Activated T-cell treated with anti-CD3 and anti-CD28 coated beads, Interleukin-2, amount 50 U/mL, for 72 hours (primary cell): ENCODE measurements at regions not wholly inside any gene's neighbourhood (a gene's known extent, or its start where the extent isn't known, plus 50 kb on each side); places are given as distances from the start of the nearest gene placed in this dataset.

Experiments used
- ATAC-seq, 2 donors: fragments of 150-1000 bp; cut with Tn5 transposase; replicated peaks in 1 of 2; 2 replicates each; pipeline ENCODE4 v1.10.0; 2021; ENCODE audit warnings: moderate library complexity in 2 of 2, mild to moderate bottlenecking in 1 of 2
- DNase-seq, 2 donors: peaks; one replicate each; pipeline ENCODE4 v3.0.0; 2021 to 2022; ENCODE audit warnings: mixed read lengths in 1 of 2
- H3K27ac Mint-ChIP-seq: one replicate; pipeline ENCODE4 v1.8.0; 2022; ENCODE audit warnings: mild to moderate bottlenecking, moderate library complexity, mixed read lengths
- H3K27me3 Mint-ChIP-seq: one replicate; pipeline ENCODE4 v1.8.0; 2022; ENCODE audit warnings: low read depth, mixed read lengths
- H3K36me3 Mint-ChIP-seq, 2 donors: one replicate each; pipeline ENCODE4 v1.8.0; 2022; ENCODE audit warnings: mixed read lengths in 2 of 2, mild to moderate bottlenecking in 1 of 2; ENCODE audit not compliant: insufficient read depth in 2 of 2
- H3K4me1 Mint-ChIP-seq: one replicate; pipeline ENCODE4 v1.8.0; 2022; ENCODE audit warnings: low read depth, mixed read lengths
- H3K4me3 Mint-ChIP-seq, 2 donors: one replicate each; pipeline ENCODE4 v1.8.0; 2022; ENCODE audit warnings: mild to moderate bottlenecking in 2 of 2, mixed read lengths in 2 of 2, moderate library complexity in 2 of 2
- H3K9me3 Mint-ChIP-seq, 2 donors: one replicate each; pipeline ENCODE4 v1.8.0; 2022; ENCODE audit warnings: mixed read lengths in 2 of 2

DNA sequence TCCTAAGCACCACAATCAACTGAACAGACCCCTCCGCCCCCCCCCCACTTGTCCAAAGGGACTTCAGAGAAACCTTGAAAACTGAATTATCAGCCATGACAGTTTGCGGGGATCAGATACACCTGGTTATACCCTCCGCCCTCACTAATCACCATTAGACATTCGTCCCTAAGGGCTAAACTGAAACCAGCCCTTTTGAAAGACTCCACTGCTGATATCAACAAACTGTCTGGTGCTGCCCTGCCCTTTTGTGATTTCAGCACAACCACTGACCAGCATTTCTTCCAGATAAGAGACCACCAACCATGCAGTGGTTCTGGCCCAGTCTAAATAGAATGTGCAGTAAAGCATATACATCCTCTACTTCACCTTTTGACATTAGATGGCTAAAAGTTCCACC is 1422.9 kb downstream of the EFNB2 start:
- ATAC-seq, result no peak
- H3K27me3 Mint-ChIP-seq, result no peaks in the 10 kb centered on the region
- no peak overlapping the region for H3K27ac Mint-ChIP-seq
- no peak overlapping the region for H3K4me3 Mint-ChIP-seq
- no peaks in the 10 kb centered on the region for H3K4me1 Mint-ChIP-seq
- DNase-seq, result no peak
- H3K9me3 Mint-ChIP-seq, result peaks cover 0 to 3% of the 10 kb centered on the region in 2 donors
- no peaks in the 10 kb centered on the region for H3K36me3 Mint-ChIP-seq

DNA sequence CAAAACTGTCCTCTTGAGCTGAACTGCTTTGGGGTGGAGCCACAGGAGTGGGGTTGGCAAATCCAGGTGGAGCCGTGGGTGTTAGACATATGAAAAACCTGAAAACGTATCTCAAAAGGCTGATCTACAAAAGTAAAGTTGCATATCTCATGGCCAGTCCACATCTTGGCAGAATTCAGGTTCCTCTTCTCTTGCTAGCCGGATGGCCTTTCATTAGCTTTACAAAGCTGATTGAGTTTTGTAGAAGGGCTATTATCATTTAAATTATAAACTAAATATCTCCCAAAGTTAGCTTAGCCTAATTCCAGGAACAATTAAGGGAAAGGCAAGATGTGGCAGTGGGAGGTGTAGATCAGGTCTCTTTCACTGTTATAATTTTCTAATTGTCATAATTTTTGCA is 1427.7 kb downstream of the EFNB2 start:
- Mint-ChIP-seq H3K36me3 (no peaks in the 10 kb centered on the region), H3K4me1 (no peaks in the 10 kb centered on the region), H3K27ac (no peak overlapping the region), H3K4me3 (no peak overlapping the region), H3K27me3 (no peaks in the 10 kb centered on the region), H3K9me3 (no peaks in the 10 kb centered on the region)
- ATAC-seq (no peak), DNase-seq (no peak)

GRCh38 chr13:105105471-105105870 is 1430.0 kb downstream of the EFNB2 start:
- no peaks in the 10 kb centered on the region for H3K4me1 Mint-ChIP-seq
- no peak overlapping the region for H3K4me3 Mint-ChIP-seq
- no peaks in the 10 kb centered on the region for H3K27me3 Mint-ChIP-seq
- H3K27ac Mint-ChIP-seq, result no peak overlapping the region
- no peaks in the 10 kb centered on the region for H3K9me3 Mint-ChIP-seq
- DNase-seq, result no peak
- no peak for ATAC-seq
- H3K36me3 Mint-ChIP-seq, result no peaks in the 10 kb centered on the region

DNA sequence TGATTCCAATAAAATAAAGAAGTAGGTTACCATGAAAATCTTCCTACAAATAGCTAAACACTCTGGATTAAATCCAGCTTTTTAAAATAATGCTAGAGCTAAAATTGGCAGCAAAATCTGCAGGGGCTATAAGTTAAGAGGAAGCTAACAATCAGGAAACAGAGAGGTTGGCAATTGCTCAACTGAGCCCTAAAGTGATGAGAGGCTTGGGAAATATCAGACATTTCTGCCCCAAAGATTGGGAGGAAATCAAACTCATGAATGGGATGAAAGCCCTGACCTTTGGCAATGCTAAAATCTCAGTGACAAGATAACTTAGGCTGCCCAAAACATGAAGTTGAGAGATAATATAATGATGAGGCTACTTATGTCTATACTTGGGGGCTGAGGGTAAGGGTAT is 1437.9 kb downstream of the EFNB2 start:
- no peak overlapping the region for H3K4me3 Mint-ChIP-seq
- ATAC-seq (no peak), DNase-seq (no peak)
- H3K27me3 Mint-ChIP-seq, result no peaks in the 10 kb centered on the region
- no peaks in the 10 kb centered on the region for H3K36me3 Mint-ChIP-seq
- no peaks in the 10 kb centered on the region for H3K9me3 Mint-ChIP-seq
- H3K27ac Mint-ChIP-seq, result no peak overlapping the region
- no peaks in the 10 kb centered on the region for H3K4me1 Mint-ChIP-seq

DNA sequence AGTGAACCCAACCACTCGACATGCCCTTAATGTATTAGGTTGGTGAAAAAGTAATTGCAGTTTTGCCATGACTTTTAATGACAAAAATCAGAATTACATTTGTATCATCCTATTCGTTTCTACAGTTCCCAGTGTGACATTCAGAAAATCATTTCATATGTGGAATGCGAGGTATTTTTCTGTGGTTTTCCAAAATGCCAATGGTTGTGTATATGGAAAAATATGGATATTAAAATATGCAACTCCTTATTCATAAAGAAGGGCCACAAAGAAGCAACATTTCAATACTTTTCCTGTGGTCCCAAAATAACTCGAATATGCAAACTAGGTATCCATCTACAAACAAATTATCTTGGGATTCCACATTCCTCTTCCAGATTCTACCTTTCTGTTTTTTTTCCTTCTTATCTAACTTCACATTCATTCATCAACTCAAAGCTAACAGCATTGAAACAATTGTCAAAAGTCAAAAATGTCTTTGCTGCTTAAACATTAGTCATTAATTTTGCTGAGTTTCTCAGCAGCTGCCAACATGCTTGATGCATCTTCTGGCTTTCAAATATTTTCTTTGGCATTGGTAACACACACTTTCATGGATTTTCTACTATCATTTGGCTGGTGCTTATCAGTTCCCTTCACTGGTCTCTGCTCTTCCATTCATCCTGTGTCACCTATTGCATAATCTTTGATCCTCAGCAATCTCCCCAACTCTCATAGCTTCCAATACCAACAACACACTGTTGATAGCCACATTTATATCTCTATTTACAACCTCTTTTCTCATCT is 1445.4 kb downstream of the EFNB2 start:
- no peak for DNase-seq
- Mint-ChIP-seq H3K9me3 (no peaks in the 10 kb centered on the region), H3K4me3 (no peak overlapping the region)

GRCh38 chr13:105087945-105088344 is 1447.5 kb downstream of the EFNB2 start:
- H3K9me3 Mint-ChIP-seq, result no peaks in the 10 kb centered on the region
- no peak for ATAC-seq
- no peaks in the 10 kb centered on the region for H3K4me1 Mint-ChIP-seq
- DNase-seq, result no peak
- no peaks in the 10 kb centered on the region for H3K36me3 Mint-ChIP-seq
- no peak overlapping the region for H3K27ac Mint-ChIP-seq
- no peaks in the 10 kb centered on the region for H3K27me3 Mint-ChIP-seq
- no peak overlapping the region for H3K4me3 Mint-ChIP-seq

More for the DNA sequence above, 1445.4 kb downstream of the EFNB2 start:
- no peaks in the 10 kb centered on the region for H3K27me3 Mint-ChIP-seq
- no peaks in the 10 kb centered on the region for H3K4me1 Mint-ChIP-seq
- no peaks in the 10 kb centered on the region for H3K36me3 Mint-ChIP-seq
- H3K27ac Mint-ChIP-seq, result no peak overlapping the region
- ATAC-seq, result no peak

GRCh38 chr13:105084931-105085330 is 1450.5 kb downstream of the EFNB2 start:
- Mint-ChIP-seq H3K36me3 (no peaks in the 10 kb centered on the region), H3K4me3 (no peak overlapping the region), H3K4me1 (no peaks in the 10 kb centered on the region), H3K27me3 (no peaks in the 10 kb centered on the region), H3K27ac (no peak overlapping the region), H3K9me3 (no peaks in the 10 kb centered on the region)
- ATAC-seq (no peak), DNase-seq (no peak)

DNA sequence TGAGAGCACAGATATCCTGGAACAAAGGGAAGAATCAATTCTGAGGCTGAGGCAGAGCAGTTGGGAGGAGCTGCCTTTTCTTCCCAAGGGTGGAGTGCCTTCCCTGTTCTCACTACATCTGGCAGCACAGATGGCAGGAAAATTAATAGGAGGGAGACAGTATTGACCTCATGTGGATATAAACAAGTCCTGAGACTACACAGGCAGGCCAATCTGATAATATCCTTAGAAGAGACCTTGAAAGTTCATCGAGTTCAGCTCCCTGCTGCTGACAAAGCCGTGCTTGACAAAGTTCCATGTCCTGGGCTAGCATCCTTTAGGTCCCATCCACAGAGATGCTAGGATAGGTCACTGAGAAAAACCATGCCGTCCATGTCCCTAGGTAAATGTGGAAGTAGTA is 1451.5 kb downstream of the EFNB2 start:
- no peaks in the 10 kb centered on the region for H3K27me3 Mint-ChIP-seq
- no peak for DNase-seq

GRCh38 chr13:105074755-105075154 is 1460.7 kb downstream of the EFNB2 start:
- H3K4me3 Mint-ChIP-seq, result no peak overlapping the region
- H3K9me3 Mint-ChIP-seq, result no peaks in the 10 kb centered on the region
- DNase-seq (no peak), ATAC-seq (no peak)
- H3K36me3 Mint-ChIP-seq, result no peaks in the 10 kb centered on the region
- no peaks in the 10 kb centered on the region for H3K27me3 Mint-ChIP-seq
- H3K27ac Mint-ChIP-seq, result no peak overlapping the region
- H3K4me1 Mint-ChIP-seq, result peaks cover 5% of the 10 kb centered on the region

More for the DNA sequence above, 1451.5 kb downstream of the EFNB2 start:
- ATAC-seq, result no peak
- H3K27ac Mint-ChIP-seq, result no peak overlapping the region
- H3K9me3 Mint-ChIP-seq, result no peaks in the 10 kb centered on the region
- no peak overlapping the region for H3K4me3 Mint-ChIP-seq
- H3K4me1 Mint-ChIP-seq, result no peaks in the 10 kb centered on the region
- no peaks in the 10 kb centered on the region for H3K36me3 Mint-ChIP-seq

GRCh38 chr13:105073041-105073440 is 1462.4 kb downstream of the EFNB2 start:
- ATAC-seq (no peak), DNase-seq (no peak)
- Mint-ChIP-seq H3K36me3 (no peaks in the 10 kb centered on the region), H3K4me1 (peaks cover 4% of the 10 kb centered on the region), H3K4me3 (no peak overlapping the region), H3K27ac (no peak overlapping the region), H3K27me3 (no peaks in the 10 kb centered on the region), H3K9me3 (no peaks in the 10 kb centered on the region)

DNA sequence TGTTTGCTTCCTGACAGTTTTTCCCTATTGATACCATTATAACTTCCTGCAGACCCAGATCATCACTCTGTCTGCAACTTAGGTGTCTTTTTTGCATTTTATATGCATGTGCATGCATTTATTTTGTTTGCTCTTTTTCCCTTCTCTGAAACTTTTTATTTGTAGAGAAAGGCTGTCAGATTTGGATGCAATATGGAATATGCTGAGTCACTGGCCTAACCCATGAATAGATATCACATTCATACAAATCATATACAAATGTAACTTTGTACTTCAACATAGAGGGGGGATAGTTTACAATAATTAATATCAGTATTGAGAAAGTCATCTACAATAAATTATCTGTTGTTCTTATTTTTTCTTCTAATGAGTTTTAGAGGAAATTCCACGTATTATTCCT is 1465.0 kb downstream of the EFNB2 start:
- no peak for DNase-seq
- ATAC-seq, result no peak
- Mint-ChIP-seq H3K36me3 (no peaks in the 10 kb centered on the region), H3K4me3 (no peak overlapping the region), H3K9me3 (no peaks in the 10 kb centered on the region), H3K27me3 (no peaks in the 10 kb centered on the region), H3K4me1 (no peaks in the 10 kb centered on the region), H3K27ac (no peak overlapping the region)

DNA sequence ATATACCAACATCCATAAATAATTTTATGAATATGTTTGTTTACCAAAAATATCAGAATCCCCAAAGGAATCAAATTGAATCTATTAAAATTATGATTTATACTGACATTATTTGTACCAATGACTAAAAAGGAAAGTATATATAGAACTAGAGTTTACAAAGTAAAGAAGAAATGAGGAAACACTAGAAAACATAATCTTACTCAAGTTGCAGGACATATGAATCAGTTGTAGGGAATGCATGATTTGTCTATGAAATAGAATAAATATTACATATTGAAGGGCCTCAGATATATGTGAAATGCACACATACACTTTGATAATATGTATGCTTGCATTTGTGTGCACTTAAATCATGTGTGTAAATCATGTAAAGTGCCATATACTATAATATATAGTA is 1466.4 kb downstream of the EFNB2 start:
- H3K27ac Mint-ChIP-seq, result no peak overlapping the region

GRCh38 chr13:105063676-105064075 is 1471.8 kb downstream of the EFNB2 start:
- no peak overlapping the region for H3K4me3 Mint-ChIP-seq
- ATAC-seq, result no peak
- H3K36me3 Mint-ChIP-seq, result no peaks in the 10 kb centered on the region
- no peak overlapping the region for H3K27ac Mint-ChIP-seq
- no peaks in the 10 kb centered on the region for H3K4me1 Mint-ChIP-seq
- H3K9me3 Mint-ChIP-seq, result no peaks in the 10 kb centered on the region
- DNase-seq, result no peak
- no peaks in the 10 kb centered on the region for H3K27me3 Mint-ChIP-seq

More for the DNA sequence above, 1466.4 kb downstream of the EFNB2 start:
- H3K36me3 Mint-ChIP-seq, result no peaks in the 10 kb centered on the region
- DNase-seq, result no peak
- no peaks in the 10 kb centered on the region for H3K9me3 Mint-ChIP-seq
- no peaks in the 10 kb centered on the region for H3K27me3 Mint-ChIP-seq
- H3K4me1 Mint-ChIP-seq, result no peaks in the 10 kb centered on the region
- no peak for ATAC-seq
- no peak overlapping the region for H3K4me3 Mint-ChIP-seq

GRCh38 chr13:105059786-105060185 is 1475.7 kb downstream of the EFNB2 start:
- no peaks in the 10 kb centered on the region for H3K4me1 Mint-ChIP-seq
- DNase-seq, result no peak
- no peaks in the 10 kb centered on the region for H3K9me3 Mint-ChIP-seq
- no peak for ATAC-seq
- no peak overlapping the region for H3K4me3 Mint-ChIP-seq
- no peaks in the 10 kb centered on the region for H3K36me3 Mint-ChIP-seq
- H3K27me3 Mint-ChIP-seq, result no peaks in the 10 kb centered on the region
- no peak overlapping the region for H3K27ac Mint-ChIP-seq
